ENCODE measurements at regions not wholly inside any gene's neighbourhood (a gene's known extent, or its start where the extent isn't known, plus 50 kb on each side); places are given as distances from the start of the nearest gene placed in this dataset.

DNA sequence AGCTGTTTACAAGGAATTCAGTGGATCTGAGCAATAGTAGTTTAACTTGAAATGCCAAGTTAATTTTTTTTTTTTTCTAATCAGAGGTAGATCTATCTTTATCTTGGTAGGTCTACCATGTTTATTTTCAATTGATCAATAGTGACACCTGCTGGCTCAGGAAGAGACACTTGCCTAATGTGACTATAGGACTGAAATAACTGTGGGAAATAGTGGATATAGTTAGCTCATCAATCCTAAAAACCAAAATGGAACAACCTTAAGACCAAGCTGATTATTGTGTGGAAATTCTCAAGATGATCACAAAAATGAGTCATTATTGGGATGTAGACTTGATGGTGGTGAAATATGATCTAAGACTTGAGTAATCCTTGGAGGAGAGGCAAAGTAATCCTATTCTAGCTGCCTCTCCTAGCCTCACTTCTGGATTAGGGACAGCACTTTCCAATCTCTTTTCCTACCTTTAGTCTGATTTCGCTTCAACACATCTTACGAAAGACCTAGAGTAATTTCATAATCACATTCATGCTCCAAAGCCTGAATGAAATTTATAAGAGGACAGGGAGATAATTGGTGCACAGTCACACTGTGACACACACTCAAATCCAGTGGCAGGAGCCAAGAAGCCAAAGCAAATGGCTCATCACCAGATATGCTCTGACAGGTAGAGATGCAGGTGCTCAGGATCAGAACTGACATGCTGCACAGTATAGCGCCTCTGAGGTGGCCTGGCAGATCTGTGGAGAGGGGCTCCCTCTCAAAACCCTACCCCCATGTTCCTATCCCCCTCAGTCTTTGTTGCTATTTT, 156.3 kb downstream of the HMHB1 start:
- peak; percentile 33 to 63 for ATAC-seq
- no peak overlapping the region for H3K4me3 ChIP-seq
- H3K27ac ChIP-seq: no peak overlapping the region
- no peaks in the 10 kb centered on the region for H3K9me3 ChIP-seq
- no peaks in the 10 kb centered on the region for H3K36me3 ChIP-seq
- no peak for TF ChIP-seq POLR2A (IDR thresholded peaks at IDR 0.05)
- TF ChIP-seq, protein P1, sequence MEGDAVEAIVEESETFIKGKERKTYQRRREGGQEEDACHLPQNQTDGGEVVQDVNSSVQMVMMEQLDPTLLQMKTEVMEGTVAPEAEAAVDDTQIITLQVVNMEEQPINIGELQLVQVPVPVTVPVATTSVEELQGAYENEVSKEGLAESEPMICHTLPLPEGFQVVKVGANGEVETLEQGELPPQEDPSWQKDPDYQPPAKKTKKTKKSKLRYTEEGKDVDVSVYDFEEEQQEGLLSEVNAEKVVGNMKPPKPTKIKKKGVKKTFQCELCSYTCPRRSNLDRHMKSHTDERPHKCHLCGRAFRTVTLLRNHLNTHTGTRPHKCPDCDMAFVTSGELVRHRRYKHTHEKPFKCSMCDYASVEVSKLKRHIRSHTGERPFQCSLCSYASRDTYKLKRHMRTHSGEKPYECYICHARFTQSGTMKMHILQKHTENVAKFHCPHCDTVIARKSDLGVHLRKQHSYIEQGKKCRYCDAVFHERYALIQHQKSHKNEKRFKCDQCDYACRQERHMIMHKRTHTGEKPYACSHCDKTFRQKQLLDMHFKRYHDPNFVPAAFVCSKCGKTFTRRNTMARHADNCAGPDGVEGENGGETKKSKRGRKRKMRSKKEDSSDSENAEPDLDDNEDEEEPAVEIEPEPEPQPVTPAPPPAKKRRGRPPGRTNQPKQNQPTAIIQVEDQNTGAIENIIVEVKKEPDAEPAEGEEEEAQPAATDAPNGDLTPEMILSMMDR (IDR thresholded peaks at IDR 0.05 in 4 of 5, conservative IDR thresholded peaks at IDR 0.05 in 1 of 5): peak in 2 of 5 experiments; percentile 37 to 40
- intact Hi-C loops (cut with DNase I; ENCODE audit: low total_unique reads) (no loop called here), in situ Hi-C loops (cut with MboI; ENCODE audit: low sequenced_read_pairs in 4 of 4) (no loop called here)
- DNase-seq: no peak
- no peaks in the 10 kb centered on the region for H3K4me1 ChIP-seq
- H3K27me3 ChIP-seq: no peaks in the 10 kb centered on the region

DNA sequence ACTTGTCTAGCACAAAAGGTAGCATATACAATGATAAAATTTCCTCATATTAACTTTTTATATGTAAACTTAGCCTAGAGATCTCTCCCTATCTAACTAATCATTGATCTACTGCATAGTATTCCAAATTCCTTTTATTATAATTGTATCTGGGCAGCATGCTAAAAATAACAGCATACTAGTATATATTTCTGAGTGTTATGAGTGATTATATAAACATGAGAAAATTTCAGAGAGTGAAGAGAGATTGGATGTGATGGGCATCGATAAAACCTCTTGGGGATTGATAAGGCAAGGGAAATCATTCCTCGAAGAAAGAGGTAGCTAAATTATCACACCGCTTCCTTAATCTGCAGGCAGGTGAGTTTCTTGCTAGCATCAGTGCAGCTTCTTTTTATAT, 158.2 kb downstream of the HMHB1 start:
- H3K27me3 ChIP-seq: no peaks in the 10 kb centered on the region
- H3K9me3 ChIP-seq: no peaks in the 10 kb centered on the region
- ATAC-seq (no peak), DNase-seq (no peak)
- no peaks in the 10 kb centered on the region for H3K4me1 ChIP-seq
- intact Hi-C loops (cut with DNase I; ENCODE audit: low total_unique reads) (no loop called here), in situ Hi-C loops (cut with MboI; ENCODE audit: low sequenced_read_pairs in 4 of 4) (no loop called here)
- H3K27ac ChIP-seq: no peak overlapping the region
- TF ChIP-seq, protein P1 (IDR thresholded peaks at IDR 0.05 in 4 of 5, conservative IDR thresholded peaks at IDR 0.05 in 1 of 5): no peak
- TF ChIP-seq POLR2A (IDR thresholded peaks at IDR 0.05): no peak
- H3K36me3 ChIP-seq: no peaks in the 10 kb centered on the region
- H3K4me3 ChIP-seq: no peak overlapping the region

DNA sequence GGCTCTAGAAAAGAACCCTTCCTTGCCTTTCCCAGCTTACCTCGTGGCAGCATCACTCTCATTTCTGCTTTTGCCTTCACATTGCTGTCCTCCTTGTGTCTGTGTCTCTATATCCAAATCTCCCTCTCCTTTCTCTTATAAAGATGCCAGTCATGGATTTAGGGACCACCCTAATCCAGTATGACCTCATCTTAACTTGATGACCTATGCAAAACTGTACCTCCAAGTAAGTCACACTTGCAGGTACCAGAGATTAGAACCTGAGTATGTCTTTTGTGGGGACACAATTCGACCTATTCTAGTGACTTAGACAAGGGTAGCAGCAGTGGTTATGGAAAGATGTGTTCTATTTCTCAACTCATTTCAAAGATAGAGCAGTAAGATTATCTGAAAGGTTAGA, 160.1 kb downstream of the HMHB1 start:
- H3K27ac ChIP-seq: no peak overlapping the region
- ATAC-seq (no peak), DNase-seq (no peak)
- no peak overlapping the region for H3K4me3 ChIP-seq
- TF ChIP-seq POLR2A (IDR thresholded peaks at IDR 0.05): no peak
- TF ChIP-seq, protein P1 (IDR thresholded peaks at IDR 0.05 in 4 of 5, conservative IDR thresholded peaks at IDR 0.05 in 1 of 5): no peak
- H3K36me3 ChIP-seq: no peaks in the 10 kb centered on the region
- no peaks in the 10 kb centered on the region for H3K9me3 ChIP-seq
- H3K27me3 ChIP-seq: no peaks in the 10 kb centered on the region
- intact Hi-C loops (cut with DNase I; ENCODE audit: low total_unique reads): no loop called here
- H3K4me1 ChIP-seq: no peaks in the 10 kb centered on the region
- in situ Hi-C loops (cut with MboI; ENCODE audit: low sequenced_read_pairs in 4 of 4): no loop called here

DNA sequence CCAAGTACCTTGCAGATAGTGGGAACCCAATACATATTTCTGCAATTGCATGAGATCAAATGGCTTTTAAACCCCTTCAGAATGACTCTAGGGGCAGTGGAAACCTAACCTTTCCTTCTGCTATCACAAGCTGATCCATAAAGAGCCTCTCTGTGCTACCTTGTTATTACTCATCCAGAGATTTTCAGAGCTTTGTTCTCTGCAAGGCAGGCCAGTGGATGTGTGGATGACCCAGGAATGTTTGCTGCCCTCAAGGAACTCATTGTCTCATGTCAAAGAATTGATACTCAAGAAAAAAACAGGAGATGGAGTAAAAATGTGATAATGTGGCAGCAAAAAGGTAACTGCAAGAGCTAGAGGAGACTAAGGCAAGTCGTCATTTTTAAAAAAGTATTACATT, 164.1 kb downstream of the HMHB1 start:
- no peak for ATAC-seq
- Histone ChIP-seq H3K27ac (no peak overlapping the region), H3K36me3 (no peaks in the 10 kb centered on the region), H3K4me3 (no peak overlapping the region), H3K4me1 (no peaks in the 10 kb centered on the region), H3K9me3 (no peaks in the 10 kb centered on the region), H3K27me3 (no peaks in the 10 kb centered on the region)
- no peak for DNase-seq
- in situ Hi-C loops (cut with MboI; ENCODE audit: low sequenced_read_pairs in 4 of 4): no loop called here
- TF ChIP-seq, protein P1 (IDR thresholded peaks at IDR 0.05 in 4 of 5, conservative IDR thresholded peaks at IDR 0.05 in 1 of 5): no peak
- TF ChIP-seq POLR2A (IDR thresholded peaks at IDR 0.05): no peak
- intact Hi-C loops (cut with DNase I; ENCODE audit: low total_unique reads): no loop called here
